Esophagus squamous epithelium (tissue), 5 donors: ENCODE measurements at regions not wholly inside any gene's neighbourhood (a gene's known extent, or its start where the extent isn't known, plus 50 kb on each side); places are given as distances from the start of the nearest gene placed in this dataset.
A peak's percentile ranks its signal among the peaks of the same experiment; 100 is the strongest.

Source experiments
- DNase-seq: peaks from one replicate; lab custom pipeline; 2025; lab: John Stamatoyannopoulos, UW
- H3K27ac ChIP-seq, 4 donors: fragments of 200-600 bp; sonication (generic); one replicate each; pipeline ENCODE4 v1.5.1; 2016 to 2019; ENCODE audit warnings: mild to moderate bottlenecking in 1 of 4
- H3K27me3 ChIP-seq, 4 donors: fragments of 200-600 bp; sonication (generic); 1 replicate in 3 of 4; 2 replicates in 1 of 4; pipeline versions ENCODE4 v1.5.1 to v1.6.0; 2017 to 2021; ENCODE audit warnings: antibody characterized with exemption in 1 of 4
- H3K36me3 ChIP-seq, 3 donors: fragments of 200-600 bp; sonication (generic); one replicate each; pipeline ENCODE4 v1.5.1; 2016 to 2019
- H3K4me1 ChIP-seq, 3 donors: fragments of 200-600 bp; sonication (generic); one replicate each; pipeline ENCODE4 v1.5.1; 2017 to 2019
- H3K4me3 ChIP-seq, 4 donors: fragments of 200-600 bp; sonication (generic); 1 replicate in 3 of 4; 2 replicates in 1 of 4; pipeline ENCODE4 v1.5.1; 2016 to 2019; ENCODE audit warnings: mild to moderate bottlenecking in 2 of 4, moderate library complexity in 1 of 4
- H3K9me3 ChIP-seq, 3 donors: fragments of 200-600 bp; sonication (generic); one replicate each; pipeline ENCODE4 v1.5.1; 2016 to 2019
- POLR2A ChIP-seq, 4 donors: fragments of 450-650 bp; IDR thresholded peaks; one replicate each; pipeline ENCODE4 v1.6.1; 2017; ENCODE audit warnings: antibody characterized with exemption in 4 of 4, mild to moderate bottlenecking in 4 of 4, moderate library complexity in 3 of 4
- WGBS, 2 donors: methylation state at CpG; one replicate each; pipeline ENCODE4 v1.1.5; 2018; 5-methylcytosine and 5-hydroxymethylcytosine counted together
- intact Hi-C: fragments of 100-400 bp; cut with DNase I; formaldehyde crosslinking; loops from one replicate; pipeline ENCODE4 v1.15.0; 2022
- TF ChIP-seq, protein P1 (sequence below), 6 experiments: fragments of 450-650 bp in 4 of 6; fragments of 200-600 bp in 2 of 6; sonication (generic) in 2 of 6; IDR thresholded peaks; one replicate each; pipeline ENCODE4 v1.5.1; 2016 to 2019; ENCODE audit warnings: antibody characterized with exemption in 6 of 6, mild to moderate bottlenecking in 4 of 6, moderate library complexity in 4 of 6
- donor health status: DM: yes; HTN: yes; CAD: no.

DNA sequence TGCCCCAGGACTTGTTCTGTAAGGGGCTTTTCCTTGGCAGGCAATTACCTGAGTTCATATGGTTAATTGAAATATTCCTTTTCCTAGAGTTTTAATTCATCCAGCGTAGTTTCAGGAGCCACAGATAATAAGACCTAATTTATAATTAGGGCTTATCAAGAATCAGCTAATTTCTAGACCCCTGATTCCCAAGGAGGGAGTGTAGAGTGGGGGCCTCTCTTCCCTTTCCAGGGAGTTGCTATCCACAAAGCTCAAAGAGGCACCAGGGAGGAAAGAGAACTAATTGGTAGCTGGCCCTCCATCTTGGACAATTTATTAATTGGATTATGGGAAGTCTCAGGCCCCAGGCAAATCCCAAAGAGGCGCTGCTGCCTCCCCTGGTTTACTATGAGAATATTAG, 75.8 kb upstream of the ZNF618 start:
- H3K9me3 ChIP-seq = no peaks in the 10 kb centered on the region
- no peak overlapping the region for H3K4me3 ChIP-seq
- no peak for TF ChIP-seq POLR2A (IDR thresholded peaks at IDR 0.05)
- TF ChIP-seq, protein P1, sequence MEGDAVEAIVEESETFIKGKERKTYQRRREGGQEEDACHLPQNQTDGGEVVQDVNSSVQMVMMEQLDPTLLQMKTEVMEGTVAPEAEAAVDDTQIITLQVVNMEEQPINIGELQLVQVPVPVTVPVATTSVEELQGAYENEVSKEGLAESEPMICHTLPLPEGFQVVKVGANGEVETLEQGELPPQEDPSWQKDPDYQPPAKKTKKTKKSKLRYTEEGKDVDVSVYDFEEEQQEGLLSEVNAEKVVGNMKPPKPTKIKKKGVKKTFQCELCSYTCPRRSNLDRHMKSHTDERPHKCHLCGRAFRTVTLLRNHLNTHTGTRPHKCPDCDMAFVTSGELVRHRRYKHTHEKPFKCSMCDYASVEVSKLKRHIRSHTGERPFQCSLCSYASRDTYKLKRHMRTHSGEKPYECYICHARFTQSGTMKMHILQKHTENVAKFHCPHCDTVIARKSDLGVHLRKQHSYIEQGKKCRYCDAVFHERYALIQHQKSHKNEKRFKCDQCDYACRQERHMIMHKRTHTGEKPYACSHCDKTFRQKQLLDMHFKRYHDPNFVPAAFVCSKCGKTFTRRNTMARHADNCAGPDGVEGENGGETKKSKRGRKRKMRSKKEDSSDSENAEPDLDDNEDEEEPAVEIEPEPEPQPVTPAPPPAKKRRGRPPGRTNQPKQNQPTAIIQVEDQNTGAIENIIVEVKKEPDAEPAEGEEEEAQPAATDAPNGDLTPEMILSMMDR (IDR thresholded peaks at IDR 0.05) = no peak
- no peak overlapping the region for H3K27ac ChIP-seq
- H3K4me1 ChIP-seq = no peaks in the 10 kb centered on the region
- peaks cover 0 to 11% (median 0%) of the 10 kb centered on the region in 4 donors for H3K27me3 ChIP-seq
- no peak for DNase-seq
- WGBS, 2 donors = 70 to 100% methylated on average over 2 of the region's 2 CpGs
- H3K36me3 ChIP-seq = no peaks in the 10 kb centered on the region
- intact Hi-C loops = no loop called here

GRCh38 chr9:113803811-113804589, 72.1 kb upstream of the ZNF618 start:
- TF ChIP-seq, protein P1 (IDR thresholded peaks at IDR 0.05) = no peak
- TF ChIP-seq POLR2A (IDR thresholded peaks at IDR 0.05) = no peak
- no peaks in the 10 kb centered on the region for H3K36me3 ChIP-seq
- no peaks in the 10 kb centered on the region for H3K9me3 ChIP-seq
- intact Hi-C loops = no loop called here
- H3K4me1 ChIP-seq = peaks cover 0 to 18% (median 6%) of the 10 kb centered on the region in 3 donors
- H3K4me3 ChIP-seq = no peak overlapping the region
- WGBS, 2 donors = 66 to 69% methylated on average over 8 of the region's 8 CpGs
- no peak for DNase-seq
- no peak overlapping the region for H3K27ac ChIP-seq
- H3K27me3 ChIP-seq = no peaks in the 10 kb centered on the region

GRCh38 chr9:113805486-113806132, 70.5 kb upstream of the ZNF618 start:
- Histone ChIP-seq H3K4me1 (peaks cover 0 to 18% (median 6%) of the 10 kb centered on the region in 3 donors), H3K36me3 (no peaks in the 10 kb centered on the region), H3K4me3 (no peak overlapping the region), H3K9me3 (no peaks in the 10 kb centered on the region), H3K27ac (no peak overlapping the region), H3K27me3 (no peaks in the 10 kb centered on the region)
- no peak for DNase-seq
- intact Hi-C loops = no loop called here
- TF ChIP-seq POLR2A (IDR thresholded peaks at IDR 0.05) = no peak
- TF ChIP-seq, protein P1 (IDR thresholded peaks at IDR 0.05) = no peak
- 73 to 83% methylated on average over 9 of the region's 9 CpGs for WGBS, 2 donors

DNA sequence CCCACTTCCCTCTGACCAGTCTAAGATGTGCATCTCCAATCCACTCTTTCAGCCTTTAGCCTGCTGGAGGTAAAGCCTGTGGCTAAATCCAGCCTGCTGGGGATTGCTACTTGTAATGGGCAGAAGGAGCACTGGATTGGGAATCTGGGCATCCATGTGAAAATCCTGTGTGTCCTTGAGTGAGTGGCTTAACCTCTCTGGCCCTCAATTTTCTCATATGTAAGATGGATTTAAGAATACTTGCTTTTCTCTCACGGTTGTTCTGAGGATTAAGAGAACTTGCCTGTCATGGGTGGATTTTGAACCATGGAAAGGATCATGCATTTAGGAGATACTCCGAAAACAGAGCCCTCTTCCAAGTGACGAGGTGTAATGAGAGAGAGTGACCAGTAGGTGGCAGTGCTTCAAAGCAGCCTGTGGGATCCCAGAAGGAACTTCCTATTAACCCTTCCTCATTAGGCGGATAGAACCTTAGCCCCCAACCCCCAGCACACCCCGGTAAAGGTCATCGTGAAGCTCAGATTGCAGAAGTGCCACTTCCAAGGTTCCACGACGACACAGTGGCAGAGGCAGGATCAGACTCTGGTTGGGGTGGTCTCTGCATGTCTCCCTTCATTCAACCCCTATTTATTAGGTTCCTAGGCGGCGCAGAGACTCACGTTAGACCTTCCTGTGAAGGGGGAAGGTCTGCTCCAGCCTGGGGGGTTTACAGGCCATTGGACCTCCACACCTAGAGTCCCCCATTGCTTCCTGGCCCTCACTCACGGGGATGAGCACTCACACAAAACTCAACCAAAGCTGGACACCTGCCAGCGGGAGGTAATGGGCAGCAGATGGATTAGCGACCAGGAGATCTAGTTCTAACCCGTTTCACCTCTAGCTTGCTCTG, 68.7 kb upstream of the ZNF618 start:
- 5 to 10% methylated on average over 13 of the region's 15 CpGs for WGBS, 2 donors

More for the DNA sequence above, 68.7 kb upstream of the ZNF618 start:
- no peak for TF ChIP-seq POLR2A (IDR thresholded peaks at IDR 0.05)
- TF ChIP-seq, protein P1 (IDR thresholded peaks at IDR 0.05) = peak; percentile 36 to 87 (median 76)
- H3K4me1 ChIP-seq = peaks cover 0 to 18% (median 6%) of the 10 kb centered on the region in 3 donors
- peak overlapping the region in 2 of 4 donors; percentile 19 to 51 for H3K4me3 ChIP-seq
- no peaks in the 10 kb centered on the region for H3K9me3 ChIP-seq
- H3K27ac ChIP-seq = no peak overlapping the region
- no peaks in the 10 kb centered on the region for H3K27me3 ChIP-seq
- no peak for DNase-seq
- intact Hi-C loops = no loop called here
- H3K36me3 ChIP-seq = no peaks in the 10 kb centered on the region
